HG02870 (cell line): ENCODE measurements at regions not wholly inside any gene's neighbourhood (a gene's known extent, or its start where the extent isn't known, plus 50 kb on each side); places are given as distances from the start of the nearest gene placed in this dataset.

Experiments used
- ATAC-seq: cut with Tn5 transposase; IDR thresholded peaks from one replicate; pipeline ENCODE4 v1.9.1; 2021; ENCODE audit warnings: mild to moderate bottlenecking, moderate library complexity; ENCODE audit not compliant: unreplicated experiment

DNA sequence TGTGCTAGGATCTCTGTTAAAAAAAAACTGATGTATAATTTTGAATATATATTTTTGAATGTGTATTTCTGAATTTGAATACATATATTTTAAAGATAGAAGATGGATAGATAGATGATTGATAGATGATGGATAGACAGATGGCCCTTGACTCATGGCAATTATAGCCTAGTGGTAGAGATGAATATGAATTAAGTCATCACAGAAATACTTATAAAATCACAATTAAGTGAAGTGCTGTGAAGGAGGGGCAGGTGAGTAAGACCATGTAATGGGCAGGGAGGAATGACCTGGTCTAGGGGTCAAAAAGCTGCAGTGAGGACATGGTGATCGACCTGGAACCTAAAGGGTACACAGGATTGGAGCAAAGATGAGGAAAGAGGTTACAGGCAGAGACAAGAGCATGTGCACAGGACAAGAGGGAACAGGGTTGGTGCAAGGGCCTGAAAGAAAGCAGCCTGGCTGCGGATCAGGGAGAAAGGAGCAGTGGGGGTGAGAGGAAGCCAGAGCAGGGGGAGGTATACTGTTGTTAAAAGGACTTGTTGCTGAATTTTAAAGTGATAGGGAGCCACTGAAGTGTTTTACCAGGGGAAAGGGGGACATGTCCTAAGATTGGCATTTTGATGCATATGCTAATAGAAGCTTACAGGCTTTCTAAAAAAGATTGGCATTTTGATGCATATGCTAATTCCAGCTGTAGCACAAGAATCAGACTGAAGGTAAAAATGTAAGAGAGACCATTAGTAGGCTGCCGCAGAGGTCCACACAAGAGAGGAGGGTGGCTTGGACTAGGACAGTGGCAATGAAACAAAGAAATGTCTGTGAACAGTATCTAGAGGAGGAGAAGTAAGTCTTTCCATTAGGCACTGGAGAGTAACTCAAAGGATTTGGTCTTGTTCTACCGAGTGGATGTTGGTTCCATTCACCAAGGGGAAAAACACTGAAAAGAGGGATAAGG lies 527.8 kb downstream of the AGTPBP1 start:
- no peak for ATAC-seq

GRCh38 chr9:85212887-85213286 lies 528.9 kb downstream of the AGTPBP1 start:
- no peak for ATAC-seq

DNA sequence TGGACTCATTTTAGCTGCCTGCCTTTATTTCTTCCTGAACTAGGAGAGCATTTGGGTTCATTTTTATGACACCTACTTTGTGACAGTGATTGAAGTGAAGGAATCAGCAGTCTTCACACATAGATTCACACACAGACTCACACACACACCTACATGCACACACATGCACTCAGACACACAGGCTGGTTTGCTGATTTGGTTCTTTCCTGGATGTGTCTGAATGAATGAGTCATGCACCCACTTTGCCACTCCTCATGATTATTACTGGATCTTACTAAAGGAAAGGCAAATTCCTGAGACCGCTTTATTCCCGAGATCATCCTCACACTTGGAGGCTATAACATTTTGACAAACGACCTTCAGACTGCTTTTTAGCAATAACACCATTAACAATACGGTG lies 529.5 kb downstream of the AGTPBP1 start:
- ATAC-seq = no peak

DNA sequence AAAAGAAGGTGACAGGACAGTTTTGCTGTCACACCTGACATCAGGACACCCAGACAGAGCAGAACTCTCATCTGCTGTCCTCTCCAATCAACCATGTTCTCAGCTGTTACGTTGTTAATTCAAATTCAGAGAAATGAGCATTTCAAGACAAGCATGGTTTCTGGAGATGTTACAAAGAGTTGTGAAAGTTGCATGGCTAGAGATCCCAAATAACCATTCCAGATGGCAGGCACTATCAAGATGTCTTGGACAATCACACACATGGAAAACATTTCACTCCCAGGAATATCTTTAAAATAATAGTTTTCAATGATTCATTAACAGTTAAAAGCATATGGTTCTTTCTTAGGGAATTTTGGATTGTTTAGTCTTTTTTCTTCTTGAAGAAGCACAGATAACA lies 533.1 kb downstream of the AGTPBP1 start:
- no peak for ATAC-seq

DNA sequence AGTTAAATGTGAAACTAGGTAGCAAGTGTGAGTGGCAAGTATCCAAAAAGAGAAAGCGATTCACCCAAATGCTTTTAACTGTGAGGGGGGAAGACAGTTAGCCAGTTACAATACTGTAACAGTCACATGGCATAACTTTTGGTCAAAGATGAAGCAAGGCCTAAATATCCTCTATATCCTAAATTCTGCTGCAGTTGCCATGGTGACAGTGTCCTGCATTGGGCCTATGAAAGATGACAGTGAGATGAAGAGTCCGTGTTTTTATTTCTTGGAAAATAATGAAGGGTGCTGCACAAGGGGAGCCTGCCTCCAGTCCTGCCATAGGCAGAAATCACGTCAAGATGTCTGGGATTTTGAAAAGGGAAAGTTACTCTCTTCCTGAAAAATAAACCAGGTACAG lies 534.6 kb downstream of the NTRK2 start:
- no peak for ATAC-seq

DNA sequence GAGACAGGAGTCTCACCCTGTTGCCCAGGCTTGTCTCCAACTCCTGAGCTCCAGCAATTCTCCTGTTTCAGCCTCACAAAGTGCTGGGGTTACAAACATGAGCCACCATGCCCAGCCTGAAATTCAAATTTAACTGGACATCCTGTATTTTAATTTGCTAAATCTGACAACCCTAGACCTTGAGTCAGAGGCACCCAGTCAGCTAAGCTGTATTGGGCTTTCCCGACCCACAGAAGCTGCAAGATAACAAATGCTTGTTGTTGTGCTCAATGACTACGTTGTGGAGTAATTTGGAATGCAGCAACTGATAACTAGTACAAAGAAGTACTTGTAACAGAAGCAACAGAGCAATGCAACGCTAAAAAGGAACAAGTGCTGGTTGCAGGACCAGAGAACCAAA lies 533.1 kb downstream of the NTRK2 start:
- no peak for ATAC-seq

DNA sequence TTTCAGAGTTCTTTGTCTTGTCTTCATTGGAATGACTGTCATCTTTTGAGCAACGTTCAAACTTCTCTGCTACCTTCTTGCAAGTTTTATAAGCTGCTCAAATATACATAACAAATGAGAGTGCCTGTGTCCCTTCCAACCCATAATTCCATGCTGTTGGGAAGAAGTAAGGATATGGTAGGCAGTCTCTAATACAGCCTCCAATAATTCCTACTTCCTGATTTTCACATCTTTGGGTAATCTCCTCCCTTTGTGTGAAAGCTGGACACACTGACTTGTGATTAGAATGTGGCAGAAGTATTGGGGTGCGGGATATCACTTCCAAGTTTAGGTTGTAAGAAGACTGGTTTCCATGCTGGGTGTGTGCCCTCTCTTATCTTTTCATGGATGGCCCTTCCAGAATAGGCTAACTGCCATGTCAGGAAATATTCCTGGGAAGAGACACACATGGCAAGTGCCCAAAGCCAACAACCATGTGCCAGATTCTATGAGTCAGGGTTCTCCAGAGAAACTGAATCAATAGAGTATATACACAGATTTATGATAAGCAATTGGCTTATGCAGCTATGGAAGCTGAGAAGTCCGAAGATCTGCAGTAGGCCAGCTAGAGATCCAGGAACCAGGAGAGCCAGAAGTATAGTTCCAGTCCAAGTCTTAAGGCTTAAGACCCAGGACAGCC lies 531.3 kb downstream of the NTRK2 start:
- no peak for ATAC-seq

DNA sequence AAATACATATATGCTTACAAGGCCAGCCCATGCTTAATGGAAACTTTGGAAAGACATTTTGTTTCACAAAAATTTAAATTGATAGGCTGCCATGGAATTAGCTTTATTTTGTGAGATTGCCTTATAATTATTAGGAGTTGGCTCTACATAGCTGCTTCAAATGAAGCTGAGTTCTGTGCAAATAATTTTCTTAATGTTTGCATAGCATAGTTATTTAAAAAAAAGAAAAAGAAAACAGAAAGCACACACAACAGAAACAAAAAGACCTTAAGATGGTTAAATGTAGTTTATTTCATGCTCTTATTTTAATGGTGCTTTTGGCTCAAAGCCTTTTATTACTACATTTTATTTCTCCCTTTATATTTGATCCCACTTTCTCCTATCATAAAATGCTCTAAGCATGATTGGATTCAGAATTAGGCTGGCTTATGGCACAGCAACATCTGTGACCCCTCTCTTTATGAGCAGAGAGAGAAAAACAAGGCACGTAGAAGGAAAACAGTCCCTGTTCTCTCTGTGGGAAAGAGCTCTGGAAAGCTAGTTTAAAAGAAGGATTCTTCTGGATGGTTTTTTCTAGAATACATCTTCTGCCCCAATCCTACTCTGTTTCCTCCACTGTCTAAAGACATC lies 530.5 kb downstream of the NTRK2 start:
- ATAC-seq = no peak

DNA sequence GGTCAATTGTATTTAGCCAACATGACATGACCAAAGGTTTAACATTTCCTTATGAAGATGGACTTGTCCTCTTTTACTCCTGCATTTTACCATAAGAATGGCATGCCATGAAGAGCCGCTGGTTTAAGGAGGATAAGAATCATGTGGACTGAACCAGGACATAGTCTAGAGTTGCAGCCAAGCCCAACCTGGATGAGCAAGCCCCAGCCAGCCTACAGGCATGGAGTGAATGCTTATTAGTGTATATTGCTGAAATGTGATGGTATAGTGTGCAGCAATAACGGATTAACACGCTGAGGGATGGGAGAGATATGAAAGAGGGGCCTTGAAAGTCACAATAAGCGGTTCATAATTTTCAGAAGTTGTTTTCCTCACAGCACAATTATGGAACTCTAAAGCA lies 523.2 kb downstream of the NTRK2 start:
- ATAC-seq = no peak

DNA sequence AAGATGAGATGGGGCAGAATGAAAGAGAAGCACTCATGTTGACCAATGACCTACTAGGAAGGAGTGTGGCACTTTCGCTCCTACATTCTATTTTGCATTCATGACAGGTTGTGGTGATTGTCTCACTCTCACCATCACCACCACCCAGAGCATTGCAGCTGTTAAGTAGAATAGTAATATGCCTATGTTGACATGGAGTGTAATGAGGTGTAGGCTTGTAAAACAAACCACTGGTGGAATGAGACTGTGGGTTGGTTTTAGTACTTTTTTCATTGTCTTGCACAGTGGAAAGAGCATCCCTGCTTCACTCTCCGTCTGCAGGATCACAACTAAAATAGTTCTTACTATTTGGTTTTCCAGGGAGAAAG lies 516.7 kb downstream of the NTRK2 start:
- no peak for ATAC-seq

DNA sequence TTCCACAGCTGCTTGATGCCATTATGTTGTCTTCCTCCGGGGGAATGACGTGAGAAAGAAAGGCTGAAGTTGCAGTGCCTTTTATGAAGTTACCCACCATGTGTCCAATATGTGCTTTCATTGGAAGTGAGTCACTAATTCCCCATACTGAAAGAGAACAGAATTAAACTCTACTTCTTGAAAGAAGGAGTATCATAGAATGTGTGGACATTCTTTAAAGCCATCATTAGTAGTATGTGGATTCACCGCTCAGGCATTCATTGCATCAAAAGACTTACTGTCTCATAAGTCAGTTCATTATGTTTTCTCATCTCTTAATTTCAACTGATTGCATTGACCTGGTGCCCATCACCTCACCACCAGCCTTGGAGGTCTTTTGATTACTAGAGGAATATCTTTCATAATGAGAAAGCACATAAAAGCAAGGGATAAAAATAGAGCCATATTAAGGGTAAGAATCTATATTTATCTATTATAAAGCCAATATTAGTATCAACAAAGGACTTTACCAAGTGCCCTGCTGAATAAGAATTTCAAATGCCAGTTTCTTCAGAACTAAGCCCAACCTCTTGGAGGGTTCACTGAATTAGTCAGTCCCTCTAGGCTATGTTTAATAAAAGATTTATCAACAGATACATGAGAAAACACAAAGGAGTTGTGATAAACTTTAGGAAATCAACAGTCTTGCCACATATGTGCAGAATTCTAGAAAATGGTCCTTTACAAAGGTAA lies 516.1 kb downstream of the NTRK2 start:
- ATAC-seq = no peak

- ATAC-seq = no peak
These were observed 512.9 kb downstream of the NTRK2 start for GRCh38 chr9:85182383-85182782.

- no peak for ATAC-seq
These were observed 508.9 kb downstream of the NTRK2 start for GRCh38 chr9:85178474-85178873.

DNA sequence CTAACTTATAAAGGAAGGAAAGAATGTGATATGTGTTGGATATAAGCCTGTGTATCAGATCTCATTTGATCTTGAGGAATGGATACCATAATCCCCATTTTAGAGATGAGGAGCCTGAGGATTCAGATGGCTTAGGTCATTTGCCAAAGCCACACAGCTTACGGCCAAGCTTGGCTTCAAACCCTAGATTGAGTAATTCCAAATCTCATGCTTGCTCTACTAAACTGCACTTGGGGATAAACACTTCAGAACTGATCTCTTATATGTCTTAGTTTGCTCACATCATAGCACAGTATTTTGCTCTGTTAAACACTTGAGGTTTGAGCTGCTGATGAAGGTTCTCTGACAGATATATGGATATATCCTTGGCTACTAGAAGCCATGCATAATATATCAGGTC lies 504.4 kb downstream of the NTRK2 start:
- no peak for ATAC-seq

GRCh38 chr9:85172001-85172978 lies 502.8 kb downstream of the NTRK2 start:
- no peak for ATAC-seq

GRCh38 chr9:85171163-85171562 lies 501.6 kb downstream of the NTRK2 start:
- ATAC-seq = no peak

DNA sequence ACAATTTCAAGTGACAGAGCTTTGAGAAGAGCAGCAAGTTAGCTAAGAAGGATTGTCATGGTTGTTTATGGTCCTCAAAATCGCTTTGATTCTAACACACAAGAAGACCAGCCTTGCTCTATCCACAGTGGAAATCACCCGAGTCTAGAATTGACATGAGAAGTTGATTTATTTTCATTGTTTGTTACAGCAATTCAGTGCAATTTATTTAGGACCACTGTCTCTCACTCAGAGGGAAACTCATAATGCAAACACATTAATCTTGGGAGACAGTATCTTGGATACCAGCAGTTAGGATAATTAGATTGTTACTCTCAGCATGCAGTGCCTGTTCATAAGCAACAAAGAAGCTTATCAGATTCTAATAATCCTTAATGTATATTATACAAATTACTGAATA lies 498.9 kb downstream of the NTRK2 start:
- no peak for ATAC-seq

DNA sequence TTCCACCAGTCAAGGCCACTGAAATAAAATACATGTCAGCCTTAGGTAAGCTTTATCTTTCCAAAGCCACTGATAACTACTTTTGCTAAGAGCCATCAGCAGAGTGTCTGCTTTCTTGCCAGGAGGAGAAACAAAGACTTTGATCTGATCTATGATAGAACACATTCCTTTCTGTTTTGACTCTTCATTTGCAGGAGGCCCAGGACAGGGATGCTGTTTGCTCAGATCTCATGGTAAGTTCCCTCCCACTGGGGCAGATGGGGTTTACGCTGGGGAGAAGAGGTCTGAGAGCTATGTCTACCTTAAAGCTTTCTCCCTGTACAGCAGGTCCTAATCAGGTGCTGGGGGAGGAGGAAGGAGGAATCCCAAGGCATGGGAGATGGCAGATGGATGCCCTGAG lies 497.6 kb downstream of the NTRK2 start:
- ATAC-seq = no peak

- no peak for ATAC-seq
These were observed 494.3 kb downstream of the NTRK2 start for GRCh38 chr9:85163825-85164224.

DNA sequence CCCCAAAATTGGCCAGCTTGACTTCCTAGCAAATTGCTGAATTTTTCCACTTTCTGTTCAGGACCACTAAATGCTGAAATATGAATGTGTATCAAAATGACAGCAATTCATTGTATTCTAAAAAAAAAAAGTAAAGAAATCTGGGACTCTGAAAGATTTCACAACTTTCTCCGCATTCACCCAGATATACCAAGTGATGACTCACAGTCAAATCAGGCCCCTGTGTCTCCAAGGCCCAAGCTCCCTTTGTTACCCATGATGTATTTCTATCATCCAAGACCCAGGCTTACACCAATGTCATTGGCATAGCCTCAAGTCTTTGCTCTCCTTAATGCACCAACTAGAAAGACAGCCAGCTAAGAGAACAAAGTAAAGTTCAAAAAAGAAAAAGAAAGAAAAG lies 493.9 kb downstream of the NTRK2 start:
- ATAC-seq = no peak
